ENCODE measurements at regions not wholly inside any gene's neighbourhood (a gene's known extent, or its start where the extent isn't known, plus 50 kb on each side); places are given as distances from the start of the nearest gene placed in this dataset.

DNA sequence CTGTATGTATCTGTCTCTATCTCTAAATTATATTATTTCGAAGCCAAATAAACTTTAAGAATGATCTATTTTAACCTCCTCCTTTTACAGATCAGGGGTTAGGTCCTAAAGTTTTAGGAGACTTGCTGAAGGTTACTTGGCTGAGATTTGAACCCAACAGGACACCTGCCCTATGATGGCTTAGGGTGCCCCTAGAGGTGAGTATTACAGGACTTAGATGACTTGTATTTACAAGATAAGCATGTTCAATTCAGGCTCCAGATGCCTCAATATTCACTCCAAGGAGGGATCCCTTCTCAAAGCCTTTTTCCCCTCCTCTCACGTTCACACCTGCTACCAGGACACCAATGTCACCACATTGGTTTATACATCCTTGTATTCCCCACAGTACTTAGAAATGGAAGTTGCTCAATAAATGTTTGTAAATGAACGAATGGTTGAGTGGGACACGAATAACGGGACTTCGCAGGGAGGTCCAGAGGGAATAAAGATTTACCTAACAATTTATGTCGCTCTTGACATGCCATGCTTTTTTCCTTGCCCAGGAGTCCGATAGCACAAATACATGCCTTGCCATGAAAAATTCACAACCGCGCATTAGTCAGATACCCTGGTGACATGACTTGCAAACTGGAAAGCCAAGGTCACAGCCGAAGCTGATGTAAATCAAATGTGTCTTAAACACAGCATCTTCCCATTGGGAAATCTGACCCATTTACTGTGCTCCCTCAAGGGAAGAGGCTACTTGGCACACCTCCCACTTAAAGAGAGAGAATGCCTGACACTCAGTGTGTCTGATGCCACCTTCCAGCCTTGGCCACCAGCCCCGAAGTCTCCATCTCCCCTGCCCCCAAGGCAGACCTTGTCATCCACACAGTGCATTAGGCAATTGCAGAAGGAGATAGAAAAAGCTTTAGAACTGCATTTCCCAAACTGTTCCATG is 872.2 kb upstream of the AUTS2 start:
- TF ChIP-seq, protein P1, sequence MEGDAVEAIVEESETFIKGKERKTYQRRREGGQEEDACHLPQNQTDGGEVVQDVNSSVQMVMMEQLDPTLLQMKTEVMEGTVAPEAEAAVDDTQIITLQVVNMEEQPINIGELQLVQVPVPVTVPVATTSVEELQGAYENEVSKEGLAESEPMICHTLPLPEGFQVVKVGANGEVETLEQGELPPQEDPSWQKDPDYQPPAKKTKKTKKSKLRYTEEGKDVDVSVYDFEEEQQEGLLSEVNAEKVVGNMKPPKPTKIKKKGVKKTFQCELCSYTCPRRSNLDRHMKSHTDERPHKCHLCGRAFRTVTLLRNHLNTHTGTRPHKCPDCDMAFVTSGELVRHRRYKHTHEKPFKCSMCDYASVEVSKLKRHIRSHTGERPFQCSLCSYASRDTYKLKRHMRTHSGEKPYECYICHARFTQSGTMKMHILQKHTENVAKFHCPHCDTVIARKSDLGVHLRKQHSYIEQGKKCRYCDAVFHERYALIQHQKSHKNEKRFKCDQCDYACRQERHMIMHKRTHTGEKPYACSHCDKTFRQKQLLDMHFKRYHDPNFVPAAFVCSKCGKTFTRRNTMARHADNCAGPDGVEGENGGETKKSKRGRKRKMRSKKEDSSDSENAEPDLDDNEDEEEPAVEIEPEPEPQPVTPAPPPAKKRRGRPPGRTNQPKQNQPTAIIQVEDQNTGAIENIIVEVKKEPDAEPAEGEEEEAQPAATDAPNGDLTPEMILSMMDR (IDR thresholded peaks at IDR 0.05; ENCODE audit: insufficient read depth, low read depth, low read length) = no peak
- TF ChIP-seq EZH2 (IDR thresholded peaks at IDR 0.05; ENCODE audit: insufficient read depth, low read length) = no peak

Measured in astrocyte (in vitro differentiated cells and primary cell).